ACHN (cell line): ENCODE measurements at regions not wholly inside any gene's neighbourhood (a gene's known extent, or its start where the extent isn't known, plus 50 kb on each side); places are given as distances from the start of the nearest gene placed in this dataset.

Source experiments
- DNase-seq: peaks from one replicate; pipeline ENCODE4 v3.0.0-alpha.2; 2015
- in situ Hi-C: cut with HindIII; loops from 2 replicates; pipeline ENCODE4 v1.10.0; 2017; ENCODE audit warnings: low sequenced_read_pairs, low pct_ligation_motif_present, low pct_unique_long_range_greater_than_20kb

GRCh38 chr15:88741046-88741445, 62.2 kb upstream of the ACAN start:
- in situ Hi-C loops, result no loop called here

GRCh38 chr15:88741671-88742070, 61.6 kb upstream of the ACAN start:
- in situ Hi-C loops, result no loop called here
- no peak for DNase-seq

More at GRCh38 chr15:88741046-88741445, 62.2 kb upstream of the ACAN start:
- DNase-seq, result no peak

- no peak for DNase-seq
- in situ Hi-C loops, result no loop called here
These were observed 61.1 kb upstream of the ACAN start for GRCh38 chr15:88742161-88742560.

- in situ Hi-C loops, result no loop called here
These were observed 58.7 kb upstream of the ACAN start for GRCh38 chr15:88744548-88745020.

GRCh38 chr15:88745065-88745464, 58.2 kb upstream of the ACAN start:
- no peak for DNase-seq
- in situ Hi-C loops, result no loop called here

More at GRCh38 chr15:88744548-88745020, 58.7 kb upstream of the ACAN start:
- no peak for DNase-seq

- peak; percentile 26 for DNase-seq
- in situ Hi-C loops, result no loop called here
These were observed 57.5 kb upstream of the ACAN start for GRCh38 chr15:88745696-88746095.

- in situ Hi-C loops, result no loop called here
- DNase-seq, result no peak
These were observed 56.8 kb upstream of the ACAN start for GRCh38 chr15:88746451-88746850.

- DNase-seq, result no peak
- in situ Hi-C loops, result no loop called here
These were observed 56.1 kb upstream of the ACAN start for GRCh38 chr15:88747111-88747510.

GRCh38 chr15:88747631-88748030, 55.6 kb upstream of the ACAN start:
- no peak for DNase-seq

GRCh38 chr15:88748081-88748480, 55.2 kb upstream of the ACAN start:
- in situ Hi-C loops, result no loop called here
- no peak for DNase-seq

More at GRCh38 chr15:88747631-88748030, 55.6 kb upstream of the ACAN start:
- in situ Hi-C loops, result no loop called here

GRCh38 chr15:88748651-88749050, 54.6 kb upstream of the ACAN start:
- in situ Hi-C loops, result no loop called here
- DNase-seq, result no peak

- no peak for DNase-seq
- in situ Hi-C loops, result no loop called here
These were observed 53.5 kb upstream of the ACAN start for GRCh38 chr15:88749699-88750098.

- in situ Hi-C loops, result no loop called here
- no peak for DNase-seq
These were observed 50.7 kb upstream of the ACAN start for GRCh38 chr15:88752501-88752900.

GRCh38 chr15:88752951-88753350, 50.3 kb upstream of the ACAN start:
- no peak for DNase-seq
- in situ Hi-C loops, result no loop called here
